PC-9 (cell line): ENCODE measurements at regions not wholly inside any gene's neighbourhood (a gene's known extent, or its start where the extent isn't known, plus 50 kb on each side); places are given as distances from the start of the nearest gene placed in this dataset.

Experiments
- BruUV-seq: library from RNA; stranded (reverse); fragments of 400-500 nt; replicated peaks from 2 replicates; lab custom pipeline; 2021; lab: Mats Ljungman, UMichigan
- CTCF ChIA-PET: fragments of 300-600 bp; sonication (Branson Sonifier 250); formaldehyde crosslinking; loops from one replicate; lab custom pipeline; 2022; ENCODE audit warnings: antibody characterized with exemption; lab: Charles Lee
- POLR2A ChIA-PET: fragments of 300-600 bp; sonication (Branson Sonifier 250); formaldehyde crosslinking; loops from one replicate; lab custom pipeline; 2022; ENCODE audit warnings: antibody characterized with exemption; ENCODE audit not compliant: unreplicated experiment; lab: Charles Lee
- DNase-seq, 2 experiments: peaks; one replicate each; pipeline versions ENCODE4 v3.0.0 to v3.0.0-alpha.2; 2015 to 2022; ENCODE audit warnings: mixed read lengths in 1 of 2
- H2AFZ ChIP-seq: fragments of 200-600 bp; sonication (generic); 2 replicates; pipeline ENCODE4 v1.8.1; 2017; ENCODE audit warnings: antibody characterized with exemption
- H3F3A ChIP-seq: fragments of 200-600 bp; sonication (generic); 2 replicates; pipeline ENCODE4 v1.8.1; 2017; ENCODE audit warnings: antibody characterized with exemption, mild to moderate bottlenecking, low read depth; ENCODE audit not compliant: insufficient read depth
- H3K27ac ChIP-seq: fragments of 200-600 bp; sonication (generic); 2 replicates; pipeline ENCODE4 v1.6.1; 2016; ENCODE audit warnings: mixed run types
- H3K27me3 ChIP-seq: fragments of 200-600 bp; sonication (generic); 2 replicates; pipeline ENCODE4 v1.6.1; 2016; ENCODE audit warnings: low read depth, mixed run types; ENCODE audit not compliant: insufficient read depth
- H3K36me3 ChIP-seq: fragments of 200-600 bp; sonication (generic); 2 replicates; pipeline ENCODE4 v1.6.1; 2016; ENCODE audit warnings: low read depth, mixed run types
- H3K4me1 ChIP-seq: fragments of 200-600 bp; sonication (generic); replicated peaks from 2 replicates; pipeline ENCODE4 v1.6.1; 2016; ENCODE audit warnings: mixed run types; ENCODE audit not compliant: insufficient read depth
- H3K4me2 ChIP-seq: fragments of 200-600 bp; sonication (generic); 2 replicates; pipeline ENCODE4 v1.6.1; 2017; ENCODE audit warnings: mixed run types
- H3K4me3 ChIP-seq: fragments of 200-600 bp; sonication (generic); 2 replicates; pipeline ENCODE4 v1.6.1; 2016; ENCODE audit warnings: mixed run types
- H3K79me2 ChIP-seq: fragments of 200-600 bp; sonication (generic); 2 replicates; pipeline ENCODE4 v1.6.1; 2017; ENCODE audit warnings: low read depth, mixed run types
- H3K9me2 ChIP-seq: fragments of 200-600 bp; sonication (generic); 2 replicates; pipeline ENCODE4 v1.8.1; 2017; ENCODE audit warnings: mild to moderate bottlenecking; ENCODE audit not compliant: insufficient read depth
- H3K9me3 ChIP-seq: fragments of 200-600 bp; sonication (generic); 2 replicates; pipeline ENCODE4 v1.8.1; 2016; ENCODE audit warnings: low read depth; ENCODE audit not compliant: insufficient read depth
- H4K20me1 ChIP-seq: fragments of 200-600 bp; sonication (generic); 2 replicates; pipeline ENCODE4 v1.8.1; 2017; ENCODE audit not compliant: insufficient read depth
- CTCF ChIP-seq: fragments of 200-600 bp; sonication (generic); conservative IDR thresholded peaks from 2 replicates; pipeline ENCODE4 v1.6.1; 2017; ENCODE audit warnings: mixed run types, antibody characterized with exemption, mild to moderate bottlenecking, moderate library complexity
- EZH2 ChIP-seq: fragments of 200-600 bp; sonication (generic); IDR thresholded peaks from 2 replicates; pipeline ENCODE4 v1.8.0; 2017; ENCODE audit warnings: antibody characterized with exemption, low read depth
- intact Hi-C: fragments of 100-400 bp; cut with micrococcal nuclease; formaldehyde crosslinking; loops from one replicate; pipeline ENCODE4 v1.10.0; 2022; ENCODE audit not compliant: unreplicated experiment

GRCh38 chr4:74613266-74613665 lies 168.3 kb downstream of the AREG start:
- POLR2A ChIA-PET, result no interaction called here

GRCh38 chr4:74615411-74615810 lies 170.5 kb downstream of the AREG start:
- H3K9me3 ChIP-seq, result 0 out of 2 replicates have a peak, but pooled peaks cover 2% of the 10 kb centered on the region
- H3K4me2 ChIP-seq, result no peak overlapping the region
- no peaks in the 10 kb centered on the region for H3K36me3 ChIP-seq
- BruUV-seq, result no TSS peak
- no peak for DNase-seq
- H3K4me1 ChIP-seq, result no peaks in the 10 kb centered on the region
- POLR2A ChIA-PET, result no interaction called here
- no peak overlapping the region for H2AFZ ChIP-seq
- TF ChIP-seq EZH2 (no peak), CTCF (no peak)
- H3F3A ChIP-seq, result no peaks in the 10 kb centered on the region
- intact Hi-C loops, result no loop called here
- no peak overlapping the region for H3K27ac ChIP-seq
- no peak overlapping the region for H3K4me3 ChIP-seq
- CTCF ChIA-PET, result no interaction called here
- no peaks in the 10 kb centered on the region for H3K27me3 ChIP-seq
- no peaks in the 10 kb centered on the region for H3K79me2 ChIP-seq
- no peaks in the 10 kb centered on the region for H3K9me2 ChIP-seq
- no peaks in the 10 kb centered on the region for H4K20me1 ChIP-seq

More at GRCh38 chr4:74613266-74613665, 168.3 kb downstream of the AREG start:
- DNase-seq, result no peak
- H3K36me3 ChIP-seq, result no peaks in the 10 kb centered on the region
- intact Hi-C loops, result no loop called here
- no peaks in the 10 kb centered on the region for H3K9me2 ChIP-seq
- H3K4me1 ChIP-seq, result no peaks in the 10 kb centered on the region
- H3K27me3 ChIP-seq, result no peaks in the 10 kb centered on the region
- CTCF ChIA-PET, result no interaction called here
- H2AFZ ChIP-seq, result no peak overlapping the region
- H3K4me3 ChIP-seq, result no peak overlapping the region
- H3K79me2 ChIP-seq, result no peaks in the 10 kb centered on the region
- TF ChIP-seq EZH2, result no peak
- no peak for TF ChIP-seq CTCF
- no peak overlapping the region for H3K4me2 ChIP-seq
- H3K27ac ChIP-seq, result no peak overlapping the region
- no TSS peak for BruUV-seq
- 0 out of 2 replicates have a peak, but pooled peaks cover 7% of the 10 kb centered on the region for H3K9me3 ChIP-seq
- no peaks in the 10 kb centered on the region for H4K20me1 ChIP-seq
- H3F3A ChIP-seq, result no peaks in the 10 kb centered on the region; the same call in 1 of the 2 replicates

- TF ChIP-seq EZH2 (no peak), CTCF (no peak)
- Histone ChIP-seq H3K9me3 (no peaks in the 10 kb centered on the region; the same call in 1 of the 2 replicates), H3K4me3 (no peak overlapping the region), H3K4me1 (peaks cover 2% of the 10 kb centered on the region; the same call in 1 of the 2 replicates), H3K4me2 (no peak overlapping the region), H3K27me3 (no peaks in the 10 kb centered on the region), H3K36me3 (no peaks in the 10 kb centered on the region), H3K27ac (no peak overlapping the region), H3K9me2 (no peaks in the 10 kb centered on the region), H3K79me2 (no peaks in the 10 kb centered on the region), H2AFZ (no peak overlapping the region), H4K20me1 (no peaks in the 10 kb centered on the region), H3F3A (peaks cover 2% of the 10 kb centered on the region)
- ChIA-PET POLR2A (no interaction called here), CTCF (no interaction called here)
- DNase-seq, result no peak
- intact Hi-C loops, result no loop called here
- BruUV-seq, result no TSS peak
Measured at GRCh38 chr4:74618166-74618565, 173.2 kb downstream of the AREG start.
